NK-92 treated with Interleukin-12 subunit alpha and Interleukin-12 subunit beta, amount 100 ng/mL, for 24 hours (cell line): ENCODE measurements at regions not wholly inside any gene's neighbourhood (a gene's known extent, or its start where the extent isn't known, plus 50 kb on each side); places are given as distances from the start of the nearest gene placed in this dataset.
"Not testable (repeated sequence)": the region's sequence is repeated elsewhere in the genome, so short reads cannot be mapped to it uniquely, and the experiment has no call there.

ENCODE experiments used
- DNase-seq: peaks from one replicate; lab custom pipeline; 2025; lab: John Stamatoyannopoulos, UW

DNA sequence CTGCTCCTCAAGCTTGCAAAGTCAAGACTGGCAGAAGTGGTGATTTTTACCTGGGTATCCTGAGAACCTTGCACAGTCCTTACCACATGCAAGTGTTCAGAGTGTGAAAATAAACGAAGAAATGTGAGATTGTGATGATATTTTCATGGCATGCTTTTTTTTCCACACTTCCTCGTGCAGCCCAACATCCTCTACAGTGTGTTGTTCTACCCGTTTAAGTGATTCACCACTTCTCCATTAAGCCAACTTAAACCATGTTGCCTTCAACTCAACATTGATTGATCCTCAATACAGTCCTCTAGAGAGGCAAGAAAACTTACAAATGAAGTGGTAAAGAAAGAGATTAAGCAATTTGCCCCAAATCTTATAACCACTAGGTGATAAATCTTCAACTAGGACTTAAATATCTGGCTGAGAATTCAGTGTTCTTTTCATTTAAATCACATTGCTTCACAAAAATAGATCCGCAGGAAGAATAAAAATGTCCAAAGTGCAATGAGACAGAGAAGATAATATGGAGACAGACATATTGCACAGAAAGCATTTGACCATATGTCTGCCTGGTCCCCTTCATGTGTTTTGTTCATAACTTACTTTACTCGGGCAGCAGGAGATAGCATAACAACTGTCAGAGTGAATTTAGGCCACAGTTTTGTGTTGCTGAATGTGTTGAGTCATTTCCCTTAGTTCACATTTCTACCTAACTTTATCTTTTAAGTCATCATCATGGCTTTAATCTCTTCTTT is 75.8 kb upstream of the PARP8 start:
- not testable (repeated sequence) for DNase-seq

DNA sequence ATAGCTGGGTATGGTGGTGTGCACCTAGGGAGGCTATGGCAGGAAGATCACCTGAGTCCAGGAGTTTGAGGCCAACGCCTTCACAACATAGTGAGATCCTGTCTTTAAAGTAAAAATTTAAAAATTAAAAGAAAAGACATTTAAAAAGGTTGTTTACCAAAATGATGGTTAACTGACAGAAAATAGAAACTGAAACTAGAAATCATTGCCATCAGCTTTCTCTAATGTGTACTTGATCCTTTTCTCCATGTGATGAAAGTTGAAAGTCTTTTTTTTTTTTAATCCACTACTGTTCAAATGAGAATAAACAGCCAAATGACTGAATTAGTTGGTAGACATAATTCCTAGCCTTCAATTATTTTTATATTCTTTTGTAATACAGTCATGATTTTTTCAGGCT is 75.1 kb upstream of the PARP8 start:
- DNase-seq, result not testable (repeated sequence)

DNA sequence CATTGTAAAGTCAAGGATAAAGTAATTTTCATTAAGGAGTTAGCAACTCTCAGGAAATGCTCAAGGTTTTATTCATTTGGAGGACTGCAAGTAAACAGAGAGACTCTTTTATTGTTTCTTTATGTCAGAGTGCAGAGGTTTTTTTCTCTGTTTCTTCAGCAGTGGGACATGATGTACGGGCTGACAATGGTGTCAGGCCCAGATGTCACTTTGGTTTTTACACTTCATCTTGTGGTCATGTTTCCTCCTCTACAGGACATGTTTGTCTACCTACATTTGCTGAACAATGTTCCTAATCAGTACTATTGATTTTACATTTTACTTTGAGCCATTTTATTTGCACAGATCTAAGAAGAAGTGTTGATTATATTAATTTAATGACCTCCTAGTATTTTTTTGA is 72.8 kb upstream of the PARP8 start:
- peak; percentile 12 for DNase-seq

GRCh38 chr5:50595199-50595598 is 71.2 kb upstream of the PARP8 start:
- DNase-seq, result no peak

- DNase-seq, result not testable (repeated sequence)
These were observed 64.9 kb upstream of the PARP8 start for GRCh38 chr5:50601576-50601975.

- no peak for DNase-seq
These were observed 60.3 kb upstream of the PARP8 start for GRCh38 chr5:50606179-50606578.

DNA sequence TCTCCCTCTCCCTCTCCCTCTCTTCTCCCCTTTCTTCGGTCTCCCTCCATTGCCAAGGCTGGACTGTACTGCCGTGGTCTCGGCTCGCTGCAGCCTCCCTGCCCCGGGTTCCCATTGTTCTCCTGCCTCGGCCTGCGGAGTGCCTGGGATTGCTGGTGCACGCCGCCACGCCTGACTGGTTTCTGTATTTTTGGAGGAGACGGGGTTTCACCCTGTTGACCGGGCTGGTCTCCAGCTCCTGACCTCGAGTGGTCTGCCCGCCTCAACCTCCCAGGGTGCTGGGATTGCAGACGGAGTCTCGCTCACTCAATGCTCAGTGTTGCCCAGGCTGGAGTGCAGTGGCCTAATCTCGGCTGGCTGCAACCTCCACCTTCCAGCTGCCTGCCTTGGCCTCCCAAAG is 59.0 kb upstream of the PARP8 start:
- DNase-seq, result not testable (repeated sequence)

- DNase-seq, result not testable (repeated sequence)
These were observed 58.3 kb upstream of the PARP8 start for GRCh38 chr5:50607953-50608705.

GRCh38 chr5:50613057-50613456 is 53.4 kb upstream of the PARP8 start:
- not testable (repeated sequence) for DNase-seq
